Fibroblast of villous mesenchyme (primary cell): ENCODE measurements at regions not wholly inside any gene's neighbourhood (a gene's known extent, or its start where the extent isn't known, plus 50 kb on each side); places are given as distances from the start of the nearest gene placed in this dataset.

Source experiments
- DNase-seq: peaks from one replicate; pipeline ENCODE4 v3.0.0-alpha.2; 2010; ENCODE audit warnings: low read depth
- H3K4me3 ChIP-seq: 2 replicates; pipeline ENCODE4 v1.5.1; 2011; ENCODE audit warnings: low read depth, mild to moderate bottlenecking, low read length
- CTCF ChIP-seq: IDR thresholded peaks from 2 replicates; pipeline ENCODE4 v1.5.1; 2012; ENCODE audit warnings: low read depth, mild to moderate bottlenecking, low read length; ENCODE audit not compliant: insufficient read depth

GRCh38 chr9:81508476-81508875, 180.9 kb downstream of the TLE1 start:
- TF ChIP-seq CTCF: no peak
- no peak overlapping the region for H3K4me3 ChIP-seq
- no peak for DNase-seq

- H3K4me3 ChIP-seq: no peak overlapping the region
- DNase-seq: no peak
- TF ChIP-seq CTCF: no peak
These were observed 182.1 kb downstream of the TLE1 start for GRCh38 chr9:81506941-81507864.

- TF ChIP-seq CTCF: no peak
- H3K4me3 ChIP-seq: no peak overlapping the region
- DNase-seq: no peak
These were observed 189.8 kb downstream of the TLE1 start for GRCh38 chr9:81499594-81499993.

- no peak overlapping the region for H3K4me3 ChIP-seq
- no peak for TF ChIP-seq CTCF
- peak; percentile 76 for DNase-seq
These were observed 190.3 kb downstream of the TLE1 start for GRCh38 chr9:81499021-81499454.

- H3K4me3 ChIP-seq: no peak overlapping the region
- no peak for TF ChIP-seq CTCF
- no peak for DNase-seq
These were observed 190.8 kb downstream of the TLE1 start for GRCh38 chr9:81498576-81498975.

GRCh38 chr9:81497091-81497490, 192.3 kb downstream of the TLE1 start:
- TF ChIP-seq CTCF: no peak
- H3K4me3 ChIP-seq: no peak overlapping the region
- DNase-seq: peak; percentile 42
